ENCODE measurements at regions not wholly inside any gene's neighbourhood (a gene's known extent, or its start where the extent isn't known, plus 50 kb on each side); places are given as distances from the start of the nearest gene placed in this dataset.
"Not testable (repeated sequence)": the region's sequence is repeated elsewhere in the genome, so short reads cannot be mapped to it uniquely, and the experiment has no call there.

GRCh38 chr6:935582-935981, 242.6 kb upstream of the EXOC2 start:
- no peak for TF ChIP-seq CTCF (IDR thresholded peaks at IDR 0.05)
- H3K36me3 ChIP-seq, result no peaks in the 10 kb centered on the region
- H3K4me3 ChIP-seq, result no peak overlapping the region
- H3K9me3 ChIP-seq, result no peaks in the 10 kb centered on the region
- no peak for DNase-seq
- no peaks in the 10 kb centered on the region for H3K27me3 ChIP-seq
- intact Hi-C loops (cut with DNase I; ENCODE audit: low total_unique reads), result no loop called here
- H3K27ac ChIP-seq, result no peak overlapping the region
- H3K4me1 ChIP-seq, result no peaks in the 10 kb centered on the region

GRCh38 chr6:934686-935085, 241.7 kb upstream of the EXOC2 start:
- H3K36me3 ChIP-seq, result no peaks in the 10 kb centered on the region
- H3K4me3 ChIP-seq, result no peak overlapping the region
- DNase-seq, result no peak
- no peaks in the 10 kb centered on the region for H3K27me3 ChIP-seq
- no peaks in the 10 kb centered on the region for H3K9me3 ChIP-seq
- no peak overlapping the region for H3K27ac ChIP-seq
- H3K4me1 ChIP-seq, result no peaks in the 10 kb centered on the region
- TF ChIP-seq CTCF (IDR thresholded peaks at IDR 0.05), result no peak
- intact Hi-C loops (cut with DNase I; ENCODE audit: low total_unique reads), result no loop called here

- H3K27me3 ChIP-seq; H3K27ac ChIP-seq; H3K4me3 ChIP-seq; H3K4me1 ChIP-seq; DNase-seq; intact Hi-C loops (cut with DNase I; ENCODE audit: low total_unique reads); H3K36me3 ChIP-seq; H3K9me3 ChIP-seq: not testable (repeated sequence)
These were observed 239.0 kb upstream of the EXOC2 start for GRCh38 chr6:931919-932318.

- no peak for TF ChIP-seq CTCF (IDR thresholded peaks at IDR 0.05)
- intact Hi-C loops (cut with DNase I; ENCODE audit: low total_unique reads), result no loop called here
- Histone ChIP-seq H3K9me3 (peaks cover 0 to 8% (median 0%) of the 10 kb centered on the region in 3 donors), H3K27me3 (peaks cover 0 to 16% of the 10 kb centered on the region in 2 donors), H3K4me1 (no peaks in the 10 kb centered on the region), H3K36me3 (no peaks in the 10 kb centered on the region), H3K4me3 (no peak overlapping the region), H3K27ac (no peak overlapping the region)
- no peak for DNase-seq
These were observed 234.2 kb upstream of the EXOC2 start for GRCh38 chr6:927157-927556.

- no peak for TF ChIP-seq CTCF (IDR thresholded peaks at IDR 0.05)
- H3K27ac ChIP-seq, result no peak overlapping the region
These were observed 232.8 kb upstream of the EXOC2 start for GRCh38 chr6:925656-926213.

GRCh38 chr6:924661-925060, 231.7 kb upstream of the EXOC2 start:
- Histone ChIP-seq H3K4me3 (no peak overlapping the region), H3K9me3 (peaks cover 0 to 26% (median 11%) of the 10 kb centered on the region in 3 donors), H3K27ac (no peak overlapping the region), H3K4me1 (no peaks in the 10 kb centered on the region), H3K36me3 (no peaks in the 10 kb centered on the region), H3K27me3 (peaks cover 0 to 16% of the 10 kb centered on the region in 2 donors)
- no peak for DNase-seq
- intact Hi-C loops (cut with DNase I; ENCODE audit: low total_unique reads), result no loop called here
- no peak for TF ChIP-seq CTCF (IDR thresholded peaks at IDR 0.05)

More at GRCh38 chr6:925656-926213, 232.8 kb upstream of the EXOC2 start:
- Histone ChIP-seq H3K4me3 (no peak overlapping the region), H3K36me3 (no peaks in the 10 kb centered on the region), H3K27me3 (peaks cover 0 to 16% of the 10 kb centered on the region in 2 donors), H3K9me3 (peaks cover 0 to 21% (median 6%) of the 10 kb centered on the region in 3 donors), H3K4me1 (no peaks in the 10 kb centered on the region)
- intact Hi-C loops (cut with DNase I; ENCODE audit: low total_unique reads), result no loop called here
- no peak for DNase-seq
